Common myeloid progenitor, CD34-positive (primary cell): ENCODE measurements at regions not wholly inside any gene's neighbourhood (a gene's known extent, or its start where the extent isn't known, plus 50 kb on each side); places are given as distances from the start of the nearest gene placed in this dataset.
"Not testable (repeated sequence)": the region's sequence is repeated elsewhere in the genome, so short reads cannot be mapped to it uniquely, and the experiment has no call there.

Experiments used
- CTCF ChIA-PET: fragments of 350-600 bp; sonication (Branson Sonifier 250); formaldehyde crosslinking; loops from one replicate; lab custom pipeline; 2021; ENCODE audit warnings: antibody characterized with exemption; lab: Charles Lee
- POLR2A ChIA-PET: fragments of 350-600 bp; sonication (Branson Sonifier 250); formaldehyde crosslinking; loops from one replicate; lab custom pipeline; 2021; ENCODE audit warnings: antibody characterized with exemption; lab: Charles Lee
- DNase-seq, 3 donors: peaks; one replicate each; pipeline versions ENCODE4 v3.0.0 to v3.0.0-alpha.2; 2013
- H3K27ac ChIP-seq, 2 experiments: 1 replicate in 1 of 2; 2 replicates in 1 of 2; pipeline ENCODE4 v1.7.0; 2013; ENCODE audit warnings: inconsistent platforms in 2 of 2, low read length in 2 of 2, mild to moderate bottlenecking in 2 of 2, low read depth in 1 of 2, moderate library complexity in 1 of 2; ENCODE audit not compliant: severe bottlenecking in 2 of 2, insufficient read depth in 1 of 2, poor library complexity in 1 of 2
- H3K27me3 ChIP-seq, 5 experiments: replicated peaks in 2 of 5; 1 replicate in 3 of 5; 2 replicates in 2 of 5; pipeline versions ENCODE4 v1.6.1 to v1.7.0; 2013; ENCODE audit warnings: low read length in 4 of 5, mild to moderate bottlenecking in 2 of 5, moderate library complexity in 2 of 5, inconsistent platforms in 1 of 5; ENCODE audit not compliant: insufficient read depth in 5 of 5, control insufficient read depth in 4 of 5
- H3K36me3 ChIP-seq, 4 experiments: 1 replicate in 2 of 4; 2 replicates in 2 of 4; pipeline versions ENCODE4 v1.6.1 to v1.7.0; 2013; ENCODE audit warnings: low read length in 3 of 4, control low read depth in 1 of 4, mild to moderate bottlenecking in 1 of 4; ENCODE audit not compliant: control insufficient read depth in 4 of 4, insufficient read depth in 4 of 4
- H3K4me1 ChIP-seq, 4 experiments: 1 replicate in 3 of 4; 2 replicates in 1 of 4; pipeline versions ENCODE4 v1.6.1 to v1.7.1; 2013; ENCODE audit warnings: low read length in 3 of 4, mild to moderate bottlenecking in 3 of 4, control low read depth in 1 of 4, inconsistent platforms in 1 of 4, moderate library complexity in 1 of 4; ENCODE audit not compliant: control insufficient read depth in 4 of 4, insufficient read depth in 4 of 4; ENCODE audit errors: control extremely low read depth in 1 of 4
- H3K4me3 ChIP-seq, 7 experiments: 1 replicate in 4 of 7; 2 replicates in 3 of 7; pipeline versions ENCODE4 v1.5.1 to v1.7.0; 2013; ENCODE audit warnings: mild to moderate bottlenecking in 7 of 7, low read length in 6 of 7, moderate library complexity in 6 of 7, inconsistent platforms in 2 of 7, low read depth in 2 of 7, control low read depth in 1 of 7; ENCODE audit not compliant: insufficient read depth in 4 of 7, control insufficient read depth in 1 of 7; ENCODE audit errors: extremely low read depth in 1 of 7
- H3K9me3 ChIP-seq, 5 experiments: 1 replicate in 4 of 5; 2 replicates in 1 of 5; pipeline versions ENCODE4 v1.6.1 to v1.7.1; 2013; ENCODE audit warnings: low read length in 4 of 5, mild to moderate bottlenecking in 2 of 5, inconsistent platforms in 1 of 5, low read depth in 1 of 5, moderate library complexity in 1 of 5; ENCODE audit not compliant: control insufficient read depth in 4 of 5, insufficient read depth in 2 of 5; ENCODE audit errors: control extremely low read depth in 1 of 5
- WGBS: methylation state at CpG from one replicate; pipeline ENCODE4 v1.1.5; 2013; ENCODE audit not compliant: insufficient coverage; 5-methylcytosine and 5-hydroxymethylcytosine counted together

DNA sequence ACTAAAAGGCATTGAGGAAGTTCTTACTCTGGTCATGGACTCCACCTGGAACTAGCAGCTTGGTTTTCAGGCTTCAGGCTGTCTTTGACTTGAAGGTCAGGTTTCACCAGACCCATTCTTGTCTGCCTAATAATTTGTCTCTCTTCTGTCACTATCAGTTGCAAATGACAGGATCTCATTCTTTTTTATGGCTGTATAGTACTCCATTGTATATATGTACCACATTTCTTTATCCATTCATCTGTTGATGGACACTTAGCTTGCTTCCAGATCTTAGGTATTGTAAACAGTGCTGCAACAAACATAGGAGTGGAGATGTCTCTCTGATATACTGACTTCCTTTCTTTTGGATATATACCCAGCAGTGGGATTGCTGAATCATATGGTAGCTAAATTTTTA is 73.1 kb upstream of the SYNCRIP start:
- no peak overlapping the region for H3K4me3 ChIP-seq
- CTCF ChIA-PET = no interaction called here
- no peak overlapping the region for H3K27ac ChIP-seq
- no peaks in the 10 kb centered on the region for H3K36me3 ChIP-seq
- POLR2A ChIA-PET = no interaction called here
- no peaks in the 10 kb centered on the region for H3K27me3 ChIP-seq
- no peaks in the 10 kb centered on the region for H3K4me1 ChIP-seq
- H3K9me3 ChIP-seq = peaks cover 0 to 1% (median 0%) of the 10 kb centered on the region in 5 experiments
- DNase-seq = no peak

GRCh38 chr6:85714893-85715530 is 72.3 kb upstream of the SYNCRIP start:
- WGBS = 91% methylated on average over 8 of the region's 9 CpGs
- no peak overlapping the region for H3K27ac ChIP-seq
- H3K36me3 ChIP-seq = no peaks in the 10 kb centered on the region
- ChIA-PET POLR2A (no interaction called here), CTCF (no interaction called here)
- no peaks in the 10 kb centered on the region for H3K27me3 ChIP-seq
- no peak for DNase-seq
- H3K4me1 ChIP-seq = no peaks in the 10 kb centered on the region
- no peak overlapping the region for H3K4me3 ChIP-seq
- H3K9me3 ChIP-seq = peaks cover 0 to 3% (median 0%) of the 10 kb centered on the region in 5 experiments

- no peaks in the 10 kb centered on the region for H3K27me3 ChIP-seq
- H3K36me3 ChIP-seq = no peaks in the 10 kb centered on the region
- no peak overlapping the region for H3K4me3 ChIP-seq
- H3K27ac ChIP-seq = no peak overlapping the region
- POLR2A ChIA-PET = no interaction called here
- WGBS = no CpG with 5 or more reads among the region's 2 CpGs
- no peak for DNase-seq
- CTCF ChIA-PET = no interaction called here
- peaks cover 0 to 3% (median 0%) of the 10 kb centered on the region in 5 experiments for H3K9me3 ChIP-seq
- H3K4me1 ChIP-seq = no peaks in the 10 kb centered on the region
Observed at GRCh38 chr6:85712346-85712745, 69.7 kb upstream of the SYNCRIP start.

- H3K36me3 ChIP-seq, H3K4me3 ChIP-seq, H3K4me1 ChIP-seq, H3K27ac ChIP-seq, CTCF ChIA-PET, DNase-seq, POLR2A ChIA-PET, H3K27me3 ChIP-seq, H3K9me3 ChIP-seq: not testable (repeated sequence)
- no CpG with 5 or more reads among the region's 1 CpG for WGBS
Observed at GRCh38 chr6:85707515-85708145, 64.9 kb upstream of the SYNCRIP start.

DNA sequence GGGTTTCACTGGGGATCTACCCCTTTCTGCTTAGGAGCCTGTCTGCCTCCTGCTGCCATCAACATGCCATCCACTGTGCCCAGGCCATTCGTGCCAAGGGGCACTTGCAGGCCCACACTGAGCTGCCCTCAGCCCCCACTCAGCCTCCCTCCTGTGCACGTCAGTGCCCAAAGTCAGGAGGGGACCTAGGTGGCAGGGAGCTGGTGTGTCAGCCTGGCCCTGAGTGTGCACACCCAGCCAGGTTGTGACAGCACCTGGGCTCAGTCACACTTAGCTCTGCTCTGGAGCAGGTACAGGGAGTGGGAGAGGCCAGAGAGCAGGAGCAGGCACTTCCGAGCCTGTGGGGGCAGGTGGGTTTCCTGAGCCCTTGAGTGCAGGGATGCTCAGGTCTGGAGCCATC is 63.6 kb upstream of the SYNCRIP start:
- Histone ChIP-seq H3K36me3 (no peaks in the 10 kb centered on the region), H3K27me3 (no peaks in the 10 kb centered on the region), H3K9me3 (peaks cover 0 to 3% (median 0%) of the 10 kb centered on the region in 5 experiments), H3K27ac (no peak overlapping the region), H3K4me3 (no peak overlapping the region), H3K4me1 (no peaks in the 10 kb centered on the region)
- WGBS = 96% methylated on average over 2 of the region's 3 CpGs
- no peak for DNase-seq
- ChIA-PET CTCF (no interaction called here), POLR2A (no interaction called here)

DNA sequence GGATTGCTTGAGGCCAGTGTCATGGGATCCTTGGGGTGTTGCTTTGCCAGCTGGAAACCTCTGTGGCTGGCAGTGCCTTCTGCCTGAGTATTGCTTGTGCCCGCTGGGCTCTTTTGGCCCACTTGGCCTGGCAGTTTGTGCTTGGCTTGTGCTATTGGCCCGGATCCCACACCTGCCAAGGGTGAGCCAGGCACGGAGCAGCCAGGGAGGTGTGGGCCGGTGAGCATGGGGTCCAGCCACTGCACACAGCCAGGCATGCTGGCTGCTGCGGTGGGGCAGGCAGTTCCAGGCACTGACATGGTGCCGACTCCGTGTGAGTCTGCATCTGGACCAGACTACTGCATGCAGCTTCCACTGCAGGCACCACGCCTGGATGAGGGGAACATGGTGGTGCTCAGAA is 62.5 kb upstream of the SYNCRIP start:
- Histone ChIP-seq H3K9me3 (peaks cover 0 to 2% (median 0%) of the 10 kb centered on the region in 5 experiments), H3K4me1 (no peaks in the 10 kb centered on the region), H3K27ac (no peak overlapping the region), H3K4me3 (no peak overlapping the region), H3K36me3 (no peaks in the 10 kb centered on the region), H3K27me3 (no peaks in the 10 kb centered on the region)
- ChIA-PET CTCF (no interaction called here), POLR2A (no interaction called here)
- WGBS = 99% methylated on average over 7 of the region's 8 CpGs
- DNase-seq = no peak

GRCh38 chr6:85703406-85703805 is 60.7 kb upstream of the SYNCRIP start:
- CTCF ChIA-PET = no interaction called here

More at GRCh38 chr6:85703406-85703805, 60.7 kb upstream of the SYNCRIP start:
- H3K36me3 ChIP-seq = no peaks in the 10 kb centered on the region
- POLR2A ChIA-PET = no interaction called here
- H3K27me3 ChIP-seq = no peaks in the 10 kb centered on the region
- no peak for DNase-seq
- H3K9me3 ChIP-seq = peaks cover 0 to 3% (median 0%) of the 10 kb centered on the region in 5 experiments
- H3K4me3 ChIP-seq = no peak overlapping the region
- no peak overlapping the region for H3K27ac ChIP-seq
- H3K4me1 ChIP-seq = no peaks in the 10 kb centered on the region
